Suppressor macrophage (primary cell): ENCODE measurements at regions not wholly inside any gene's neighbourhood (a gene's known extent, or its start where the extent isn't known, plus 50 kb on each side); places are given as distances from the start of the nearest gene placed in this dataset.
"Not testable (repeated sequence)": the region's sequence is repeated elsewhere in the genome, so short reads cannot be mapped to it uniquely, and the experiment has no call there.

Experiments used
- DNase-seq, 4 experiments: peaks; one replicate each; pipeline ENCODE4 v3.0.0-alpha.2; 2020 to 2022

DNA sequence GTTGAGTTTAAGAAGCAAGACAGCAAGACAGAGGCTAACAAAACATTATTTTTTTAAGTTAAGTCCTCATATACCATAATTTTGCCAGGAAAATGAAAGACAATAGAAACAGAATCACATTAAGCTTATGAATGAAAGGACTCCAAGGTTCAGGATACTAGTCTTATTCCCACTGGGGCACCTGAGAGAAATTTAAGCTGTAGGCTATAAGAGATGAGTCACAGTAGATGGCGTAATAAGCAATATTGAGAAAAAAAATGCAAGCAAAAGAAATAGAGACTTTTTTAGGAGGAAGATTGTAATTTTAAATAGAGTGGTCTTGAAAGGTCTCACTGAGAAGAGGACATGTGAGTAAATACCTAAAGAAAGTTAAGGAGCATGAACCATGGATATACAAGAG lies 57.1 kb upstream of the KIF2B start:
- no peak for DNase-seq

DNA sequence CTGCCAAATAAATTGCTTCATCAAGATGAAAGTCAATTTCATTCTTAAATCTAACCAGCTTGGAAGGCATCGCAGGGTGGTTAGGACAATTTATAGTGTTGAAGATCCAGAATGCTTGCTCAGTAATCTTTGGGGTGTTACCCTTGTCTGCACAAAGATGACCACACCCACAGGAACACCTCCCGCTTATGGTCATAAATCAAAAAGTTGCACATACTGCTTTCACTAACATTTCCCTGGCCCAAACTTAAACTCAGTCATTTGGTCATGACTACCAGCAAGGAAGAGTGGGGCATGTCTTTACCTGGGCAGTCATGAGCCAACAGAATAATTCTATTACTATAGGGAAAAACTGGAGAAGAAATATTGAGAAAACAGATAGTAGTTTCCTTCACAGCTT lies 57.6 kb upstream of the KIF2B start:
- DNase-seq, result no peak

DNA sequence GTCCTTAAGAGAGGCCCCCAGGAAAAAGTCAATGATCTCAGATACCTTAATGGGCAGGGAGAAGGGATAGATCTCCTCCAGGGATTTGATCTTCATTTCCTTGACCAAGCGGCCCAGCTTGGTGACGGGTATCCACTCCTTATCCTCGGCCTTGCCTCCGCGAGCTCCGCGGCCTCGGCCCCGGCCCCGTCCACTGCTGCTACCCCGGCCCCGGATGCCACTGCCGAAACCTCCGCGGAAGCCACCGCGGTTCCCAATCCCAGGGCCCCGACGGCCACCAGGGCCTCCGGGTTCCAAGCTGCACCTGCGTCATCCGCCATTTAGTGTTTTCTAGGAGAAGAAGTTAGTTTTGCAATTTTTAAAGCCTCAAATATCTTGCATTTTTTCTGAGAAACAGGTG lies 65.2 kb upstream of the KIF2B start:
- no peak for DNase-seq

- DNase-seq, result not testable (repeated sequence)
These were observed 65.6 kb upstream of the KIF2B start for GRCh38 chr17:53757116-53757515.

DNA sequence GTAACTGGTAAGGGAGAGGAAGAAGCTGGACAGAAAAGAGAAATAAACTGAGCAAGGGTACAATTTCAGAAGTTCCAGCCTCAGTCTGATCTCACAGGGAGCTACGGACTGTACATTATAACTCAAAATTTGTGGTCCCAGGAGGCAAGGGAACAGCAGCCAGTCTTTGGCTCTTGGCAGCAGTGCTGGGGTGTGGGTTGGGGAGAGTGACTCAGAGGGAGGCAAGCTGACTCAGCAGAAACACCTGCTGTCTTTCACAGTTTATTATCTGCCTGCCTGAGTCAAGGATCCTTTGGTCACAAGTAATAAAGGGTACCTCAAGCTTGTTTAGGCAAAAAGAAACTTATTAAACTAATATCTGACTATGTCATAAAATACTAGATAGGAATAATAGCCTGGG lies 73.5 kb upstream of the KIF2B start:
- no peak for DNase-seq

- DNase-seq, result not testable (repeated sequence)
These were observed 74.4 kb upstream of the KIF2B start for GRCh38 chr17:53748159-53748820.

DNA sequence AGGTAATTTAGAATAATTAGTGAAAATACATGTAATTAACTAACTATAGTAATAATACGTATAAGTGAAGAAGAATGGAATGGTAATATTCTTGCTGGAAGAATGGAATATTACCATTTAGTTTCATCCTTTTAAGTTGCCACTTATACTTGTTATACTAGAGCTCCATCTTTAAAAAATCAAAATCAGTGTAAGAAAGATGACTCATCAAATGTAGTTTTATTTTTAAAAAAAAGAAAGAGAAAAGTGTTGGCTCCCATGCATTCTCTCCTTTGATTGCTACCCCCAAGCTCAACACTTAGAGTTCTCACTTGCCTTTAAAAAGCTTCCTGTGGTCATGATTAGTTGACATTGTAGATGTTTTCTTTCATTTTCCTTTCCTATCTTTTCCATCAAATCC lies 82.4 kb upstream of the KIF2B start:
- no peak for DNase-seq

GRCh38 chr17:53736516-53737240 lies 86.0 kb upstream of the KIF2B start:
- no peak for DNase-seq

- DNase-seq, result no peak
These were observed 98.0 kb upstream of the KIF2B start for GRCh38 chr17:53724726-53725125.

- DNase-seq, result no peak
These were observed 100.3 kb upstream of the KIF2B start for GRCh38 chr17:53722407-53722806.

DNA sequence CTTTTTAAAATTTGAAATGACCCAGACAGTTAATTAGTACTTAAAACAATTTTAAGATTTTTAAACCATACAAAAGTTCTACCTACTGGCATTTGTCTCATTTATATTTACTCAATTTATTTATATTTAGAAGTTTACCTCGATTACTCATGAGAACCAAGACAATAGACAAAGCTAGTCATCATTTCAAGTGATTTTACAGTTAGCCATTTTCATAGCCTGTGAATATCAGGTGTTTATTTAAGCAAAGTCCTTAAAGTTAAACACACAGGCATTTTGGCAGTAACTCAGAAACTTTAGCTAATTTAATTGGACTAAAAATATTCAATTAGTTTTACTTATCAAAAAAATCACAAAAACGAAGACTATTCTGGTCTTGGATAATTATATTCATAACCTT lies 101.6 kb upstream of the KIF2B start:
- DNase-seq, result no peak

DNA sequence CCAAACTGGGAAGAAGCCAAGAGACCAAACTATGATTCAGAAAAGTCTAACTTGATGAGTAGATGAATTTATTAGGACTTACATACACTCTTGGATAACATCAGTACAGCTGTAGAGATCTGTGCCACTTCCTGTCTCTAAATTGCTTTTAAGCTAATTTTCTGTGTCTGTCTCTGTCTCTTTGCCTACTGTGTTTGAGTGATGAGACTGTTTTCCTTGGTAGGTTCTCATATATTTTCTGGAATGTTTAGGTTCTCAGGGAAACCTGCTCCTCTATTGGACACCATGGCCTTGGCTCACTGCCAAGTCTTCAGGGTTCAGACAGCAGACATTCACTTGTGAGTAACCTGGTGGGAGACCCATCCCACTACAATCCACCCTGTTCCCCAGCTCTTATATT lies 103.5 kb upstream of the KIF2B start:
- no peak for DNase-seq

DNA sequence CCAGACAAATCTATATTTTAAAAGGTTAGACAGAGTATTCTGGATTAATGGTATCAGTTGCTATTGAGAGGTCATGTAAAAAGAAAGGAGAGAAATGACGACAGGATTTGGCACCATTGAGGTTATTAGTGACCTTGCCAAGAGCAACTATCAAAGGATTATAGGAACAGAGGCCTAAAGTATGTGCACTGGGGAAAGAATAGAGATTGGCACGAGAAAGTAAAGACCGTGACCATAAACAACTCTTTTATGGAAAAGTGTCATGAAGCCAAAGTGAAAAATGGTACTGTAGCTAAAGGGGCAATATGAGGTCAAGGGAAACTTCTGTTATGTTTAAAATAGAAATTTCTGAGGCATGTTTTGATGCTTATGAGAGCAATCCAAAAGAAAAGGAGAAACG lies 115.2 kb upstream of the KIF2B start:
- no peak for DNase-seq

GRCh38 chr17:53696286-53696685 lies 126.4 kb upstream of the KIF2B start:
- DNase-seq, result no peak

- DNase-seq, result no peak
These were observed 135.4 kb upstream of the KIF2B start for GRCh38 chr17:53687324-53687723.

- DNase-seq, result no peak
These were observed 142.0 kb upstream of the KIF2B start for GRCh38 chr17:53680745-53681144.

DNA sequence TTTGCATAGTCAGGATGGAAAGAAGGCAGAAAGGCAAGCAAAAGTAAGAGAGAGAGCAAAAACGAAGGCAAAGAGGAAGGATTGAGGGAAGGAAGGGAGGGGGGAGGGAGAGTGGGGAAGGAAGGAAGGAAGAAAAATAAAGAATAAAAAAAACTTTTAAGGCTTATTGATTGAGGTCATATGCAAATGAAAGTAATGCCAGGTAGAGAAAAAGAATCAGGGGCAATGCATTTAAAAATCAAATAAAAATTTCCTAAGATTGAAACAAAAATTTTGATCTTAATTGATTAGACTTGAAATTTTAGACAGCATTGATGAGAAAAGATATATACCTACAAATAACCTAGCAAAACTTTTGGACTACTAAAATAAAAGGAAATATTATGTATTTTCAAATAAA lies 153.9 kb upstream of the KIF2B start:
- DNase-seq, result no peak

- no peak for DNase-seq
These were observed 160.1 kb upstream of the KIF2B start for GRCh38 chr17:53662608-53663007.

GRCh38 chr17:53659181-53659580 lies 163.5 kb upstream of the KIF2B start:
- DNase-seq, result no peak

- no peak for DNase-seq
These were observed 167.1 kb upstream of the KIF2B start for GRCh38 chr17:53655591-53655990.

DNA sequence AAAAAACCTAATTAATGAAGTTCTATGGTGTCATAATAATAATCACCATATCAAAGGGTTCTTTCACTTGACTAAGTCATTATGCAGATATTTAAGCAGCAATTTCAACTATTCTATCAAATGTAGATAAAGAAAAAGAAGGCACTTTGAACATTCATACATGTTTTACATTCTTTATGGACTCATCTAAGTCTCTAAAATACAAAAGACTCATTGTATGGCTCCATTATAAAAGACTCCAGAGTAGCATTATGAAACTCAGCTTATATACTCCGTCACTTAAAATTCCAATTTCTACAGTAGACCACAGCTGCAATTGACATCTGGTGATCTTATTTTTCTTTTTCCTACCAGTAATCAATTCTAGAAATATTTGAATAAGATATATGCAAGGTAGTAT lies 173.5 kb upstream of the KIF2B start:
- no peak for DNase-seq

DNA sequence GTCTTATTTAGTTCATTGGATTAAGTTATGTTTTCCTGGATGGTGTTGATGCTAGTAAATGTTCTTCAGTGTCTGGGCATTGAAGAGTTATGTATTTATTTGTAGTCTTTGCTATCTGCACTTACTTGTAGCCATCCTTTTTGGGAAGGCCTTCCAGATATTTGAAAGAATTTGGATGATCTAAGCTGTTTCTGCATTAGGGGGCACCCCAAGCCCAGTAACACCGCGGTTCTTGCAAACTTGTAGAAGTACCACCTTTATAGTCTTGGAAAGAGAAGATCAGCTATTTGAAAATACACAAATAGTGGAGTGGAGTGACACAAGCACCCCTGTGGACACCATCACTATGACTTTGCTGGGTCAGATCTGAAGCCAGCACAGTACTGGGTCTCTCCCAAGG lies 175.9 kb upstream of the KIF2B start:
- DNase-seq, result no peak

DNA sequence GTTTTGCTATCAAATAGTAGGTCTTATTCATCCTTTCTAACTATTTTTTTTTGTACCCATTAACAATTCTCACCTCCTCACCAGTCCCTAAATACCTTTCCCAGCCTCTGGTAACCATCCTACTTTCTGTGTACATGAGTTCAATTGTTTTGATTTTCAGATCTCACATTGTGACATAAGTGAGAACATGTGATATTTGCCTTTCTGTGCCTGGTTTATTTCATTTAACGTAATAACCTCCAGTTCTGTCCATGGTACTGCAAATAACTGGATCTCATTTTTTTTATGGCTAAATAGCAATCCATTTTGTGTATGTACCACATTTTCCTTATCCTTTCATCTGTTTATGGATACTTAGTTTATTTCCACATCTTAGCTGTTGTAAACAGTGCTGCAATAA lies 181.9 kb upstream of the KIF2B start:
- no peak for DNase-seq

GRCh38 chr17:53635444-53635843 lies 187.3 kb upstream of the KIF2B start:
- DNase-seq, result no peak

DNA sequence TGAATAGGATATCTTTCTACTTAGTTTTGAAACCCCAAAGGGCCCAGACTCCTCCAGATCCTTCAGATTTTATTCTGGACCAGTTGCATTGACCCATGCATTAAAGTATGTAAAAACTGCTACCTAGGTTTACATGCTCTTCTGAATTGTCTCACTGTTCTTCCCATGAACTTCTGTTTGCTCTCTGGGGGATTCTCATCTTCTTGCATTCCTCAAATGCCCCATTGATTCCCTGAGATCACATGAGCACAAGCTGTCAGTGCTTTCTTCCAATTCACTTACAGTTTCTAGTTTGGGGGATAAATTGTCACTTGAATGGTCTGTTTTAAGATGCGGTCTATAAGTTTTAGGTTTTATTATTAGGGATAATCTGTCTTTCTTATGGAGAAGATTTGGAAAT lies 188.9 kb upstream of the KIF2B start:
- no peak for DNase-seq
